Fibroblast of lung (primary cell): ENCODE measurements at regions not wholly inside any gene's neighbourhood (a gene's known extent, or its start where the extent isn't known, plus 50 kb on each side); places are given as distances from the start of the nearest gene placed in this dataset.

Experiments used
- DNase-seq, 2 donors: peaks; one replicate each; pipeline versions ENCODE4 v3.0.0 to v3.0.0-alpha.2; 2010; ENCODE audit warnings: low read depth in 2 of 2
- H2AFZ ChIP-seq: 2 replicates; pipeline ENCODE4 v1.5.1; 2012; ENCODE audit warnings: low read length, control low read depth, inconsistent platforms
- H3K27ac ChIP-seq: 2 replicates; pipeline ENCODE4 v1.5.1; 2011; ENCODE audit warnings: low read length, control low read depth; ENCODE audit not compliant: insufficient read depth
- H3K27me3 ChIP-seq: 2 replicates; pipeline ENCODE4 v1.5.1; 2011; ENCODE audit warnings: mild to moderate bottlenecking, low read length; ENCODE audit not compliant: control insufficient read depth, insufficient read depth
- H3K36me3 ChIP-seq: 2 replicates; pipeline ENCODE4 v1.5.1; 2011; ENCODE audit warnings: low read length; ENCODE audit not compliant: control insufficient read depth, insufficient read depth
- H3K4me1 ChIP-seq: 2 replicates; pipeline ENCODE4 v1.5.1; 2011; ENCODE audit warnings: low read length; ENCODE audit not compliant: control insufficient read depth, insufficient read depth; ENCODE audit errors: extremely low read depth
- H3K4me2 ChIP-seq: 2 replicates; pipeline ENCODE4 v1.5.1; 2011; ENCODE audit warnings: low read length, control low read depth; ENCODE audit not compliant: insufficient read depth; ENCODE audit errors: extremely low read depth
- H3K4me3 ChIP-seq, 4 experiments: fragments of 200-600 bp in 1 of 4; sonication (generic) in 1 of 4; replicated peaks in 1 of 4; 2 replicates each; pipeline ENCODE4 v1.5.1; 2011 to 2016; ENCODE audit warnings: low read length in 4 of 4, low read depth in 3 of 4, mild to moderate bottlenecking in 3 of 4, control low read depth in 2 of 4, inconsistent platforms in 1 of 4, mixed read lengths in 1 of 4; ENCODE audit not compliant: insufficient read depth in 1 of 4; ENCODE audit errors: control extremely low read depth in 1 of 4
- H3K79me2 ChIP-seq: 2 replicates; pipeline ENCODE4 v1.5.1; 2012; ENCODE audit warnings: mild to moderate bottlenecking, low read length, inconsistent platforms; ENCODE audit not compliant: control insufficient read depth, insufficient read depth
- H3K9ac ChIP-seq: 2 replicates; pipeline ENCODE4 v1.5.1; 2011; ENCODE audit warnings: mild to moderate bottlenecking, low read length, control low read depth; ENCODE audit not compliant: insufficient read depth
- H3K9me3 ChIP-seq: 2 replicates; pipeline ENCODE4 v1.5.1; 2012; ENCODE audit warnings: low read depth, low read length; ENCODE audit not compliant: control insufficient read depth, insufficient read depth
- H4K20me1 ChIP-seq: 2 replicates; pipeline ENCODE4 v1.5.1; 2011; ENCODE audit warnings: low read length; ENCODE audit not compliant: control insufficient read depth, insufficient read depth; ENCODE audit errors: extremely low read depth
- EZH2 ChIP-seq: IDR thresholded peaks from 2 replicates; pipeline ENCODE4 v1.5.1; 2012; ENCODE audit warnings: low read length, control low read depth, mild to moderate bottlenecking; ENCODE audit errors: missing control alignments
- TF ChIP-seq, protein P1 (sequence below), 2 donors: IDR thresholded peaks in 1 of 2; conservative IDR thresholded peaks in 1 of 2; 1 replicate in 1 of 2; 2 replicates in 1 of 2; pipeline ENCODE4 v1.5.1; 2011 to 2012; ENCODE audit warnings: low read length in 2 of 2, control low read depth in 1 of 2, inconsistent platforms in 1 of 2, low read depth in 1 of 2, mild to moderate bottlenecking in 1 of 2

DNA sequence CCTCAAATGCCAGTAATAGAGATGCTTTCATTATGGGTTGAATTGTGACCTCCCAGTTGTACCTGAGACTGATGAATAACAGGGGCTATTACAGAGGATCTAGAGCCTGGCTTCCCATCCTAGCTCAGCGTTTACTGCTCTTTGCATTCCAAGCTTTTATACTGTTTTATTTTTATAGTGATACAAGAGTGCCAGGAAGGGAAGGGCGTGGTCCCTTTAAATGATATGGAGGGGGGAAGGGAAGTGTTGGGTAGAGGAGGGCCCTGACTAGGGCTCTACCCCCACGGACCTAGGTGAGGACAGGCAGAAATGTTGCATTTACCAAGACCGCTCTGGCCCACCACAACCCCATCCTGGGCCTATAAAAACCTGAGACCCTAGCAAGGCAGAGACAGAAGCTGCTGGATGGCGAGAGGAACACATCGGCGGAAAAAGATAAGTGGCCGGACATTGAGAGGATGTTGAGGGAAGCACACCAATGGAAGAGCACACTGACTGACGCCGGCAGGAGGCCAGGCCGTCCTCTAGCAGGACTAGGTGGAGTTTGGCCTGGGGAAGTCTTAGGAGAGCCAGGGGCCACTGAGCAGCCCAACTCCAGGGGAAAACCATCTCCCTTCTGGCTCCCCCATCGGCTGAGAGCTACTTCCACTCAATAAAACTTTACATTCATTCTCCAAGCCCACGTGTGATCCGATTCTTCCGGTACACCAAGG lies 1025.9 kb downstream of the TTLL7 start:
- Histone ChIP-seq H3K9ac (no peak overlapping the region), H3K4me3 (no peak overlapping the region), H3K27ac (no peak overlapping the region), H3K79me2 (no peaks in the 10 kb centered on the region), H3K4me2 (no peak overlapping the region), H2AFZ (no peak overlapping the region), H3K27me3 (no peaks in the 10 kb centered on the region), H3K36me3 (no peaks in the 10 kb centered on the region), H3K9me3 (no peaks in the 10 kb centered on the region), H3K4me1 (no peaks in the 10 kb centered on the region), H4K20me1 (no peaks in the 10 kb centered on the region)
- TF ChIP-seq, protein P1, sequence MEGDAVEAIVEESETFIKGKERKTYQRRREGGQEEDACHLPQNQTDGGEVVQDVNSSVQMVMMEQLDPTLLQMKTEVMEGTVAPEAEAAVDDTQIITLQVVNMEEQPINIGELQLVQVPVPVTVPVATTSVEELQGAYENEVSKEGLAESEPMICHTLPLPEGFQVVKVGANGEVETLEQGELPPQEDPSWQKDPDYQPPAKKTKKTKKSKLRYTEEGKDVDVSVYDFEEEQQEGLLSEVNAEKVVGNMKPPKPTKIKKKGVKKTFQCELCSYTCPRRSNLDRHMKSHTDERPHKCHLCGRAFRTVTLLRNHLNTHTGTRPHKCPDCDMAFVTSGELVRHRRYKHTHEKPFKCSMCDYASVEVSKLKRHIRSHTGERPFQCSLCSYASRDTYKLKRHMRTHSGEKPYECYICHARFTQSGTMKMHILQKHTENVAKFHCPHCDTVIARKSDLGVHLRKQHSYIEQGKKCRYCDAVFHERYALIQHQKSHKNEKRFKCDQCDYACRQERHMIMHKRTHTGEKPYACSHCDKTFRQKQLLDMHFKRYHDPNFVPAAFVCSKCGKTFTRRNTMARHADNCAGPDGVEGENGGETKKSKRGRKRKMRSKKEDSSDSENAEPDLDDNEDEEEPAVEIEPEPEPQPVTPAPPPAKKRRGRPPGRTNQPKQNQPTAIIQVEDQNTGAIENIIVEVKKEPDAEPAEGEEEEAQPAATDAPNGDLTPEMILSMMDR (conservative IDR thresholded peaks at IDR 0.05 in 1 of 2, IDR thresholded peaks at IDR 0.05 in 1 of 2; ENCODE audit: low read depth in 1 of 2, low read length in 2 of 2): no peak
- TF ChIP-seq EZH2: no peak
- DNase-seq: no peak

DNA sequence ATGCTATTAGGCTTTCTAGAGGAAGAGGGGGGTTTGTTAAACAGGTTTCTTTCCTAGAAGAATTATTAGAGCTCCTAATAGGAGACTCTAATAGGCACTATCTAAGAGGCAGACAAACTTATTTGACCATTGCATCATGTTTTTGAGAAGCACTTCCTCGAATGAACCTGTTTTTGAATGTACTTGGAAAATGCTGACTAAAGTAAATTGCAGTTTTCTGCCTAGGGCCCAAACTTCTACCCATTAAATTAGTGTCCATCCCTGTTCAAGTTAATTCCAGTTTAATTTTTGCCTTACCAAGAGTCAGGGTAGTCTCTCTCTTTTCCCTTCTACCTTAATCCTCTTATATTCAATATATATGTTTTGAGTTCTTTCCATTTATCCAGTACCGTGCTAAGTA lies 1029.6 kb downstream of the TTLL7 start:
- H3K27ac ChIP-seq: no peak overlapping the region
- no peaks in the 10 kb centered on the region for H3K27me3 ChIP-seq

GRCh38 chr1:82962658-82963057 lies 1036.3 kb downstream of the TTLL7 start:
- Histone ChIP-seq H3K9me3 (no peaks in the 10 kb centered on the region), H3K4me2 (no peak overlapping the region), H3K27me3 (no peaks in the 10 kb centered on the region), H3K4me3 (no peak overlapping the region), H2AFZ (no peak overlapping the region), H4K20me1 (no peaks in the 10 kb centered on the region), H3K36me3 (no peaks in the 10 kb centered on the region), H3K27ac (no peak overlapping the region), H3K4me1 (no peaks in the 10 kb centered on the region), H3K79me2 (no peaks in the 10 kb centered on the region), H3K9ac (no peak overlapping the region)
- TF ChIP-seq, protein P1 (conservative IDR thresholded peaks at IDR 0.05 in 1 of 2, IDR thresholded peaks at IDR 0.05 in 1 of 2; ENCODE audit: low read depth in 1 of 2, low read length in 2 of 2): no peak
- no peak for TF ChIP-seq EZH2
- no peak for DNase-seq

More for the DNA sequence above, 1029.6 kb downstream of the TTLL7 start:
- no peaks in the 10 kb centered on the region for H3K79me2 ChIP-seq
- H3K4me2 ChIP-seq: no peak overlapping the region
- no peak for TF ChIP-seq EZH2
- TF ChIP-seq, protein P1 (conservative IDR thresholded peaks at IDR 0.05 in 1 of 2, IDR thresholded peaks at IDR 0.05 in 1 of 2; ENCODE audit: low read depth in 1 of 2, low read length in 2 of 2): no peak
- H3K4me1 ChIP-seq: no peaks in the 10 kb centered on the region
- H3K36me3 ChIP-seq: no peaks in the 10 kb centered on the region
- H3K9me3 ChIP-seq: no peaks in the 10 kb centered on the region
- H4K20me1 ChIP-seq: no peaks in the 10 kb centered on the region
- H3K9ac ChIP-seq: no peak overlapping the region
- H2AFZ ChIP-seq: no peak overlapping the region
- H3K4me3 ChIP-seq: no peak overlapping the region
- no peak for DNase-seq
